WTC11 (cell line): ENCODE measurements at regions not wholly inside any gene's neighbourhood (a gene's known extent, or its start where the extent isn't known, plus 50 kb on each side); places are given as distances from the start of the nearest gene placed in this dataset.

Experiments used
- ATAC-seq: fragments of 200-7000 bp; cut with Tn5 transposase; 2 replicates; pipeline ENCODE4 v1.10.0; 2021; ENCODE audit warnings: mild to moderate bottlenecking, moderate library complexity
- CTCF ChIA-PET: fragments of 300-600 bp; sonication (Branson Sonifier 250); formaldehyde crosslinking; loops from one replicate; lab custom pipeline; 2021; ENCODE audit warnings: antibody characterized with exemption; lab: Charles Lee
- POLR2A ChIA-PET: fragments of 350-600 bp; sonication (Branson Sonifier 250); formaldehyde crosslinking; loops from one replicate; lab custom pipeline; 2021; ENCODE audit warnings: antibody characterized with exemption; lab: Charles Lee
- DNase-seq: peaks from one replicate; pipeline ENCODE4 v3.0.0; 2021; ENCODE audit warnings: low spot score
- H3K27ac Mint-ChIP-seq: 2 replicates; pipeline ENCODE4 v1.8.0; 2021; ENCODE audit warnings: mixed read lengths
- H3K27me3 Mint-ChIP-seq: 2 replicates; pipeline ENCODE4 v1.8.0; 2021; ENCODE audit warnings: low read depth, mild to moderate bottlenecking, moderate library complexity, mixed read lengths
- H3K36me3 Mint-ChIP-seq: 2 replicates; pipeline ENCODE4 v1.8.0; 2021; ENCODE audit warnings: mixed read lengths
- H3K4me1 Mint-ChIP-seq: 2 replicates; pipeline ENCODE4 v1.8.0; 2022; ENCODE audit warnings: mixed read lengths
- H3K4me3 Mint-ChIP-seq: 2 replicates; pipeline ENCODE4 v1.8.0; 2021; ENCODE audit warnings: mild to moderate bottlenecking, moderate library complexity, mixed read lengths
- H3K9me3 Mint-ChIP-seq: 2 replicates; pipeline ENCODE4 v1.8.0; 2021; ENCODE audit warnings: mixed read lengths
- E2F1 ChIP-seq: sonication (generic); formaldehyde crosslinking; IDR thresholded peaks from 2 replicates; pipeline ENCODE4 v1.8.0; 2022; ENCODE audit warnings: mild to moderate bottlenecking, missing genetic modification reagents
- ETV6 ChIP-seq: sonication (generic); formaldehyde crosslinking; IDR thresholded peaks from 2 replicates; pipeline ENCODE4 v1.8.1; 2022; ENCODE audit warnings: mild to moderate bottlenecking, missing genetic modification reagents
- GABPB1 ChIP-seq: sonication (generic); formaldehyde crosslinking; IDR thresholded peaks from 2 replicates; pipeline ENCODE4 v1.8.1; 2023; ENCODE audit warnings: mild to moderate bottlenecking, missing genetic modification reagents
- GTF2I ChIP-seq: fragments of 250-450 bp; sonication (Bioruptor Pico); conservative IDR thresholded peaks from 2 replicates; pipeline ENCODE4 v1.4.0; 2021; ENCODE audit warnings: mild to moderate bottlenecking
- TCF7 ChIP-seq: sonication (generic); formaldehyde crosslinking; IDR thresholded peaks from 2 replicates; pipeline ENCODE4 v1.8.0; 2022; ENCODE audit warnings: mild to moderate bottlenecking, low read depth, missing genetic modification reagents, moderate library complexity
- TEAD1 ChIP-seq: sonication (generic); formaldehyde crosslinking; IDR thresholded peaks from 2 replicates; pipeline ENCODE4 v1.8.0; 2022; ENCODE audit warnings: mild to moderate bottlenecking, missing genetic modification reagents
- ZBTB21 ChIP-seq: sonication (generic); formaldehyde crosslinking; IDR thresholded peaks from 2 replicates; pipeline ENCODE4 v1.8.1; 2023; ENCODE audit warnings: mild to moderate bottlenecking, missing genetic modification reagents, borderline replicate concordance
- ZNF219 ChIP-seq: sonication (generic); formaldehyde crosslinking; IDR thresholded peaks from 2 replicates; pipeline ENCODE4 v1.8.0; 2023; ENCODE audit warnings: missing genetic modification reagents, mild to moderate bottlenecking, borderline replicate concordance
- ZNF532 ChIP-seq: fragments of 250-450 bp; sonication (Bioruptor Pico); IDR thresholded peaks from 2 replicates; pipeline ENCODE4 v1.9.0; 2021; ENCODE audit warnings: mild to moderate bottlenecking, borderline replicate concordance
- TF ChIP-seq, protein P1 (sequence below): sonication (generic); formaldehyde crosslinking; IDR thresholded peaks from 2 replicates; pipeline ENCODE4 v1.8.1; 2023; ENCODE audit warnings: mild to moderate bottlenecking, moderate library complexity, missing genetic modification reagents
- TF ChIP-seq, protein P2 (sequence below): sonication (generic); formaldehyde crosslinking; IDR thresholded peaks from 2 replicates; pipeline ENCODE4 v1.8.0; 2022; ENCODE audit warnings: missing genetic modification reagents
- TF ChIP-seq, protein P3 (sequence below): sonication (generic); formaldehyde crosslinking; IDR thresholded peaks from 2 replicates; pipeline ENCODE4 v1.8.1; 2022; ENCODE audit warnings: missing genetic modification reagents, borderline replicate concordance

GRCh38 chr11:116533186-116533825 is 239.5 kb downstream of the BUD13 start:
- no peak overlapping the region for H3K4me3 Mint-ChIP-seq
- H3K36me3 Mint-ChIP-seq, result peaks cover 4% of the 10 kb centered on the region
- peaks cover 11% of the 10 kb centered on the region for H3K4me1 Mint-ChIP-seq
- CTCF ChIA-PET, result interaction anchor here (0.8 to 2.7 kb wide), 9 partner anchors 20 to 316 kb away, joined by 3 to 7 read pairs (median 4); no protein-coding TSS in a partner anchor
- POLR2A ChIA-PET, result no interaction called here
- no peak for TF ChIP-seq ETV6 (CRISPR knock-in tag)
- no peak for TF ChIP-seq TCF7
- TF ChIP-seq, protein P1, sequence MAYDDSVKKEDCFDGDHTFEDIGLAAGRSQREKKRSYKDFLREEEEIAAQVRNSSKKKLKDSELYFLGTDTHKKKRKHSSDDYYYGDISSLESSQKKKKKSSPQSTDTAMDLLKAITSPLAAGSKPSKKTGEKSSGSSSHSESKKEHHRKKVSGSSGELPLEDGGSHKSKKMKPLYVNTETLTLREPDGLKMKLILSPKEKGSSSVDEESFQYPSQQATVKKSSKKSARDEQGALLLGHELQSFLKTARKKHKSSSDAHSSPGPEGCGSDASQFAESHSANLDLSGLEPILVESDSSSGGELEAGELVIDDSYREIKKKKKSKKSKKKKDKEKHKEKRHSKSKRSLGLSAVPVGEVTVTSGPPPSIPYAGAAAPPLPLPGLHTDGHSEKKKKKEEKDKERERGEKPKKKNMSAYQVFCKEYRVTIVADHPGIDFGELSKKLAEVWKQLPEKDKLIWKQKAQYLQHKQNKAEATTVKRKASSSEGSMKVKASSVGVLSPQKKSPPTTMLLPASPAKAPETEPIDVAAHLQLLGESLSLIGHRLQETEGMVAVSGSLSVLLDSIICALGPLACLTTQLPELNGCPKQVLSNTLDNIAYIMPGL, result no peak
- no peak for TF ChIP-seq GTF2I (CRISPR knock-in tag)
- TF ChIP-seq TEAD1 (CRISPR knock-in tag), result no peak
- no peak for TF ChIP-seq E2F1 (CRISPR knock-in tag)
- TF ChIP-seq ZNF532, result no peak
- no peak for TF ChIP-seq GABPB1
- TF ChIP-seq, protein P2, sequence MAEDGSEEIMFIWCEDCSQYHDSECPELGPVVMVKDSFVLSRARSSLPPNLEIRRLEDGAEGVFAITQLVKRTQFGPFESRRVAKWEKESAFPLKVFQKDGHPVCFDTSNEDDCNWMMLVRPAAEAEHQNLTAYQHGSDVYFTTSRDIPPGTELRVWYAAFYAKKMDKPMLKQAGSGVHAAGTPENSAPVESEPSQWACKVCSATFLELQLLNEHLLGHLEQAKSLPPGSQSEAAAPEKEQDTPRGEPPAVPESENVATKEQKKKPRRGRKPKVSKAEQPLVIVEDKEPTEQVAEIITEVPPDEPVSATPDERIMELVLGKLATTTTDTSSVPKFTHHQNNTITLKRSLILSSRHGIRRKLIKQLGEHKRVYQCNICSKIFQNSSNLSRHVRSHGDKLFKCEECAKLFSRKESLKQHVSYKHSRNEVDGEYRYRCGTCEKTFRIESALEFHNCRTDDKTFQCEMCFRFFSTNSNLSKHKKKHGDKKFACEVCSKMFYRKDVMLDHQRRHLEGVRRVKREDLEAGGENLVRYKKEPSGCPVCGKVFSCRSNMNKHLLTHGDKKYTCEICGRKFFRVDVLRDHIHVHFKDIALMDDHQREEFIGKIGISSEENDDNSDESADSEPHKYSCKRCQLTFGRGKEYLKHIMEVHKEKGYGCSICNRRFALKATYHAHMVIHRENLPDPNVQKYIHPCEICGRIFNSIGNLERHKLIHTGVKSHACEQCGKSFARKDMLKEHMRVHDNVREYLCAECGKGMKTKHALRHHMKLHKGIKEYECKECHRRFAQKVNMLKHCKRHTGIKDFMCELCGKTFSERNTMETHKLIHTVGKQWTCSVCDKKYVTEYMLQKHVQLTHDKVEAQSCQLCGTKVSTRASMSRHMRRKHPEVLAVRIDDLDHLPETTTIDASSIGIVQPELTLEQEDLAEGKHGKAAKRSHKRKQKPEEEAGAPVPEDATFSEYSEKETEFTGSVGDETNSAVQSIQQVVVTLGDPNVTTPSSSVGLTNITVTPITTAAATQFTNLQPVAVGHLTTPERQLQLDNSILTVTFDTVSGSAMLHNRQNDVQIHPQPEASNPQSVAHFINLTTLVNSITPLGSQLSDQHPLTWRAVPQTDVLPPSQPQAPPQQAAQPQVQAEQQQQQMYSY, result no peak
- peaks cover 9% of the 10 kb centered on the region for H3K9me3 Mint-ChIP-seq
- H3K27me3 Mint-ChIP-seq, result peaks cover 15% of the 10 kb centered on the region
- peak; percentile 52 for DNase-seq
- no peak overlapping the region; the same call in 1 of the 2 replicates for H3K27ac Mint-ChIP-seq
- peak; percentile 93 for ATAC-seq

DNA sequence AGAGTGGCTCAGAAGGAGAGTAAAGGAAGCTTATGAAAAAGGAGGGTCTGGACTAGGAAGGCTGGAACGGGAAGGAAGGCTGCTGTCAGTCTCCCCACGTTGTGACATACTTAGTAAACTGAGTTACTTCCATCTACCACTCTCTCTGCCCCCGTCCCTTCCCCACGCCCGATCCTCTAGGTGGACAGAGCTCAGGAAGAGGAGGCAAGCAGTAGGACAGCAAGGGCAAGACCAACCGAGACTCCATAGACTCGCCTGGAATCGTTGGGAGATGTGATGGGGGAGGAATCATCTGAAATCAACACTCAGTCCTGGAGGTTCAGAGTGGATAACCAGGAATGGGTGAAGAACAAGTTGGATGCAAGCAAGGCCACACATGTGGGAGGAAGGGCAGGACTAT is 240.7 kb downstream of the BUD13 start:
- Mint-ChIP-seq H3K27me3 (peaks cover 11% of the 10 kb centered on the region), H3K36me3 (peaks cover 4% of the 10 kb centered on the region), H3K9me3 (peaks cover 9% of the 10 kb centered on the region), H3K4me3 (no peak overlapping the region), H3K27ac (no peak overlapping the region), H3K4me1 (peaks cover 11% of the 10 kb centered on the region)
- ATAC-seq (no peak), DNase-seq (no peak)
- no peak for TF ChIP-seq ZBTB21 (CRISPR knock-in tag)
- POLR2A ChIA-PET, result no interaction called here
- CTCF ChIA-PET, result interaction anchor here (1.0 to 2.7 kb wide), 4 partner anchors 18 to 78 kb away, joined by 4 to 7 read pairs (median 4); no protein-coding TSS in a partner anchor

DNA sequence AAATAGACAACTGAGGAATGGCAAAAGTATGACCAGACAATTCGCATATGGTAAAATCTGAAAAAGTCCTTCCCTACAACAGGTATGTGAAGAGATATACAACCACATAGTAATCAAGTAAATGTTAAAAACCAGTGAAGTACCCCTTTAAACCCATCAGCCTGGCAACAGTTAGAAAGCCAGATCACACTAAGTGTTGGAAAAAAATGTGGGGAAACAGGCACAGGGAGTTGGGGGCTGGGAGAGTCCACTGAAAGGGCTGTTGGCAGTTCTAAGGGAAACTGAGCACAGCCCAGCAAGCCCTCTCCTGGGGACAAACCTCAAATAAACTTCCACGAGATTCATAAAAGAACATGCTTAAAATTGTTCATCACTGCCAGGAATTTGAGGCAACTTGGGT is 242.1 kb downstream of the BUD13 start:
- peaks cover 11% of the 10 kb centered on the region for H3K27me3 Mint-ChIP-seq
- ATAC-seq, result no peak
- TF ChIP-seq, protein P3, sequence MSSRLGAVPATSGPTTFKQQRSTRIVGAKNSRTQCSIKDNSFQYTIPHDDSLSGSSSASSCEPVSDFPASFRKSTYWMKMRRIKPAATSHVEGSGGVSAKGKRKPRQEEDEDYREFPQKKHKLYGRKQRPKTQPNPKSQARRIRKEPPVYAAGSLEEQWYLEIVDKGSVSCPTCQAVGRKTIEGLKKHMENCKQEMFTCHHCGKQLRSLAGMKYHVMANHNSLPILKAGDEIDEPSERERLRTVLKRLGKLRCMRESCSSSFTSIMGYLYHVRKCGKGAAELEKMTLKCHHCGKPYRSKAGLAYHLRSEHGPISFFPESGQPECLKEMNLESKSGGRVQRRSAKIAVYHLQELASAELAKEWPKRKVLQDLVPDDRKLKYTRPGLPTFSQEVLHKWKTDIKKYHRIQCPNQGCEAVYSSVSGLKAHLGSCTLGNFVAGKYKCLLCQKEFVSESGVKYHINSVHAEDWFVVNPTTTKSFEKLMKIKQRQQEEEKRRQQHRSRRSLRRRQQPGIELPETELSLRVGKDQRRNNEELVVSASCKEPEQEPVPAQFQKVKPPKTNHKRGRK (CRISPR knock-in tag), result no peak
- TF ChIP-seq ZNF219 (CRISPR knock-in tag), result no peak
- TF ChIP-seq, all 79 proteins: peak for 0
- Mint-ChIP-seq H3K4me3 (no peak overlapping the region), H3K4me1 (peaks cover 11% of the 10 kb centered on the region), H3K9me3 (peaks cover 9% of the 10 kb centered on the region), H3K27ac (no peak overlapping the region), H3K36me3 (peaks cover 4% of the 10 kb centered on the region)
- ChIA-PET POLR2A (no interaction called here), CTCF (interaction anchor here (1.2 to 2.7 kb wide), 2 partner anchors 17 to 31 kb away, joined by 4 to 7 read pairs; no protein-coding TSS in a partner anchor)
- DNase-seq, result no peak
